ENCODE measurements at regions not wholly inside any gene's neighbourhood (a gene's known extent, or its start where the extent isn't known, plus 50 kb on each side); places are given as distances from the start of the nearest gene placed in this dataset.

DNA sequence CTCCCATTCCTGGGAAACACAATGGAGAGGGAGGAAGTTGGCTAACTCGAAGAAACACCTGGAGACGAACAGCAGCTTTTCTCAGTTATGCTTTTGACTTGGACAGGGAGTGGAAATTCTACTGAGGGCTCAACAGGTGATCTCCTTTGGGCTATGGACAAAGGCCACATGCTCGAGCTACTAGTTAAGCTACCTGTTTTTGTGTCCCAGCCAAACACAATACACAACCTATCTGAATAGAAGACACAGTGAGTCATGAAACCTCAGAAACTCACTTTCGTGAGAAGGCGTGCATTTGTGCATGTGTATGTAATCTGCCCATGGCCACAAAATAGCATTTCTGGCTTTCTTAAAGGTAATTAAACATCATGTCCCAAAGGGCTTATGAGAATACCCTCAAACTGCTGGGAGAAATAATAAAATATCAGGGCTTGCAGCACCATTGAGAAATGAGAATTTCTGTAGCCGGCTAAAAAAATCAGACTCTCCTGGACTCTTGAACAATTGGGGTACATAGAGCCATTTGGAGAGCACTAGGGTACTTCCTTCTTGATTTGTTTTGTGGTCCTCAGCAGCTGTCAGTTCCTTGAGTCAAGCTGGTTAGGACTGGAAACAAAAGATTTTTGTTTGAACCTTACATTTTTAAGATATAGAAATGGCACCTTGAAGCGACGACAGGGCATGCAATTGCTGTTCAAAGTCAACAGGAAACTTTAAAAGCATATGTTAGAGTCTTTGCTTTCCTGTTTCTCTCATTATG, 85.5 kb upstream of the PTHLH start:
- no peaks in the 10 kb centered on the region for H3K79me2 ChIP-seq (ENCODE audit: insufficient read depth, low read depth, low read length)
- TF ChIP-seq EZH2phosphoT487 (IDR thresholded peaks at IDR 0.05; ENCODE audit: borderline replicate concordance, low read depth, low read length) = no peak
- TF ChIP-seq, protein P1, sequence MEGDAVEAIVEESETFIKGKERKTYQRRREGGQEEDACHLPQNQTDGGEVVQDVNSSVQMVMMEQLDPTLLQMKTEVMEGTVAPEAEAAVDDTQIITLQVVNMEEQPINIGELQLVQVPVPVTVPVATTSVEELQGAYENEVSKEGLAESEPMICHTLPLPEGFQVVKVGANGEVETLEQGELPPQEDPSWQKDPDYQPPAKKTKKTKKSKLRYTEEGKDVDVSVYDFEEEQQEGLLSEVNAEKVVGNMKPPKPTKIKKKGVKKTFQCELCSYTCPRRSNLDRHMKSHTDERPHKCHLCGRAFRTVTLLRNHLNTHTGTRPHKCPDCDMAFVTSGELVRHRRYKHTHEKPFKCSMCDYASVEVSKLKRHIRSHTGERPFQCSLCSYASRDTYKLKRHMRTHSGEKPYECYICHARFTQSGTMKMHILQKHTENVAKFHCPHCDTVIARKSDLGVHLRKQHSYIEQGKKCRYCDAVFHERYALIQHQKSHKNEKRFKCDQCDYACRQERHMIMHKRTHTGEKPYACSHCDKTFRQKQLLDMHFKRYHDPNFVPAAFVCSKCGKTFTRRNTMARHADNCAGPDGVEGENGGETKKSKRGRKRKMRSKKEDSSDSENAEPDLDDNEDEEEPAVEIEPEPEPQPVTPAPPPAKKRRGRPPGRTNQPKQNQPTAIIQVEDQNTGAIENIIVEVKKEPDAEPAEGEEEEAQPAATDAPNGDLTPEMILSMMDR (conservative IDR thresholded peaks at IDR 0.05; ENCODE audit: low read length) = no peak
- H3K36me3 ChIP-seq (ENCODE audit: insufficient read depth, low read length) = no peaks in the 10 kb centered on the region
- ChIA-PET CTCF (ENCODE audit: unreplicated experiment) (no interaction called here), POLR2A (interaction anchor here (0.6 kb wide), 1 partner anchor 178 kb away, joined by 3 read pairs; no protein-coding TSS in a partner anchor)
- H3K9me2 ChIP-seq (ENCODE audit: insufficient read depth, low read length) = no peaks in the 10 kb centered on the region
- no peaks in the 10 kb centered on the region for H4K20me1 ChIP-seq (ENCODE audit: insufficient read depth, low read length)
- no peaks in the 10 kb centered on the region for H3K9me3 ChIP-seq (ENCODE audit: low read length)
- no peak for DNase-seq (ENCODE audit: low spot score)
- intact Hi-C loops (cut with micrococcal nuclease; ENCODE audit: unreplicated experiment) = no loop called here
- no peak overlapping the region for H3K27ac ChIP-seq (ENCODE audit: low read depth, low read length, poor library complexity, severe bottlenecking)
- no peaks in the 10 kb centered on the region for H3K4me1 ChIP-seq (ENCODE audit: insufficient read depth, low read length, poor library complexity, severe bottlenecking)
- no peak overlapping the region for H3K4me3 ChIP-seq (ENCODE audit: low read depth, low read length, poor library complexity, severe bottlenecking)
- H2AFZ ChIP-seq (ENCODE audit: low read length) = no peak overlapping the region
- BruUV-seq (replicated peaks) = no TSS peak
- no peak overlapping the region for H3K4me2 ChIP-seq (ENCODE audit: low read length)

DNA sequence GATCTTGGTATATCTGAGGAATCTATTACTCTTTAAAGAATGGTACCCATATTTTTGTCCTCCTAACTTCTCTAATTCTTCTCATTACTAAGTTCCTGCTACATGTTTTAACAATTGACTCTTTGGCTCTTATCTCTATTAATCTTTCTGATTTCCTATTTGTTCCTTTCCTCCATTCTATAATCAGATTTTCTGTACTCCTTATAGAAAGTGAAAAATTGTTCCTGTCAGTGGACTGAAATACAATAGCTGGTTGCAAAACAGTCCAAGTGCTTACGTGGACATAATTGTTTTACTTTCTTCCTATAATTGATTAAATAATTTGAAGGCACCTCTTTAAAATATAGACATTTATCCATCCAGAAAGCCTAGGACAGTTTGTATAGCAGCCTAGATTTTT, 86.7 kb upstream of the PTHLH start:
- Histone ChIP-seq H3K27ac (ENCODE audit: low read depth, low read length, poor library complexity, severe bottlenecking) (no peak overlapping the region), H3K4me2 (ENCODE audit: low read length) (no peak overlapping the region), H3K9me3 (ENCODE audit: low read length) (no peaks in the 10 kb centered on the region), H3K36me3 (ENCODE audit: insufficient read depth, low read length) (no peaks in the 10 kb centered on the region), H2AFZ (ENCODE audit: low read length) (no peak overlapping the region), H4K20me1 (ENCODE audit: insufficient read depth, low read length) (no peaks in the 10 kb centered on the region), H3K9me2 (ENCODE audit: insufficient read depth, low read length) (no peaks in the 10 kb centered on the region), H3K4me3 (ENCODE audit: low read depth, low read length, poor library complexity, severe bottlenecking) (no peak overlapping the region), H3K79me2 (ENCODE audit: insufficient read depth, low read depth, low read length) (no peaks in the 10 kb centered on the region), H3K4me1 (ENCODE audit: insufficient read depth, low read length, poor library complexity, severe bottlenecking) (no peaks in the 10 kb centered on the region)
- intact Hi-C loops (cut with micrococcal nuclease; ENCODE audit: unreplicated experiment) = no loop called here
- no peak for DNase-seq (ENCODE audit: low spot score)
- BruUV-seq (replicated peaks) = no TSS peak
- ChIA-PET POLR2A (no interaction called here), CTCF (ENCODE audit: unreplicated experiment) (no interaction called here)
- TF ChIP-seq EZH2phosphoT487 (IDR thresholded peaks at IDR 0.05; ENCODE audit: borderline replicate concordance, low read depth, low read length) = no peak
- TF ChIP-seq, protein P1 (conservative IDR thresholded peaks at IDR 0.05; ENCODE audit: low read length) = no peak

DNA sequence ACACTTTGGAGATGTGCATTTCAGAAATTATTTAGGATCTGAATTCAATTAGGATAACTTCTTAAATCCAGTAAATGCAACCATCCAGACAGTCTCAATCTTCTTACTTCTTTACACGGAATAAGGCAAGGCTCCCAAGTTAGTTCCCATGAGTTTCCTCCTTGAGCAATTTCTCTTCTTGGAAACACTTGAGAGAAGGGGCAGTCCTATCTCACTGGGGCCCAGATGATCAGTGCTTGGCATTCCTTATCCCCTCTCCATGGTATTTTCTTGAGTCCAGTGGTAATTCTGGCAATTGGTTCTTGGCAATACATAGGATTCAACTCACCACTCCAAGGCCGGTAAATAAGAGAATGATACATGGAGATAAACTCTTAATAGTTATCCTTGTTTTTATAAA, 87.1 kb upstream of the PTHLH start:
- no peak overlapping the region for H3K4me3 ChIP-seq (ENCODE audit: low read depth, low read length, poor library complexity, severe bottlenecking)
- H3K36me3 ChIP-seq (ENCODE audit: insufficient read depth, low read length) = no peaks in the 10 kb centered on the region
- CTCF ChIA-PET (ENCODE audit: unreplicated experiment) = no interaction called here
- no peaks in the 10 kb centered on the region for H3K9me3 ChIP-seq (ENCODE audit: low read length)
- no peak for DNase-seq (ENCODE audit: low spot score)
- TF ChIP-seq, protein P1 (conservative IDR thresholded peaks at IDR 0.05; ENCODE audit: low read length) = no peak
- TF ChIP-seq EZH2phosphoT487 (IDR thresholded peaks at IDR 0.05; ENCODE audit: borderline replicate concordance, low read depth, low read length) = no peak
- H3K9me2 ChIP-seq (ENCODE audit: insufficient read depth, low read length) = no peaks in the 10 kb centered on the region
- BruUV-seq (replicated peaks) = no TSS peak
- H2AFZ ChIP-seq (ENCODE audit: low read length) = no peak overlapping the region
- POLR2A ChIA-PET = no interaction called here
- H3K79me2 ChIP-seq (ENCODE audit: insufficient read depth, low read depth, low read length) = no peaks in the 10 kb centered on the region
- no peak overlapping the region for H3K27ac ChIP-seq (ENCODE audit: low read depth, low read length, poor library complexity, severe bottlenecking)
- intact Hi-C loops (cut with micrococcal nuclease; ENCODE audit: unreplicated experiment) = no loop called here
- no peaks in the 10 kb centered on the region for H3K4me1 ChIP-seq (ENCODE audit: insufficient read depth, low read length, poor library complexity, severe bottlenecking)
- H3K4me2 ChIP-seq (ENCODE audit: low read length) = no peak overlapping the region
- H4K20me1 ChIP-seq (ENCODE audit: insufficient read depth, low read length) = no peaks in the 10 kb centered on the region

Measured in OCI-LY7 (cell line).